Keratinocyte (primary cell): ENCODE measurements at regions not wholly inside any gene's neighbourhood (a gene's known extent, or its start where the extent isn't known, plus 50 kb on each side); places are given as distances from the start of the nearest gene placed in this dataset.

Source experiments
- CTCF ChIP-seq, 3 experiments: IDR thresholded peaks in 1 of 3; conservative IDR thresholded peaks in 1 of 3; optimal IDR thresholded peaks in 1 of 3; 2 replicates in 2 of 3; 3 replicates in 1 of 3; pipeline versions ENCODE3 to v1.5.1; 2011; ENCODE audit warnings: low read length in 3 of 3, mild to moderate bottlenecking in 3 of 3, moderate library complexity in 2 of 3, control low read depth in 1 of 3, inconsistent platforms in 1 of 3; ENCODE audit not compliant: insufficient read depth in 2 of 3; ENCODE audit errors: extremely low read depth in 1 of 3
- EZH2 ChIP-seq: IDR thresholded peaks from one replicate; pipeline ENCODE4 v1.6.1; 2012; ENCODE audit warnings: inconsistent platforms, mild to moderate bottlenecking, low read length, moderate library complexity

GRCh38 chr4:29051381-29051965 is 1668.7 kb upstream of the PCDH7 start:
- TF ChIP-seq CTCF (optimal IDR thresholded peaks at IDR 0.05 in 1 of 3, IDR thresholded peaks at IDR 0.05 in 1 of 3, conservative IDR thresholded peaks at IDR 0.05 in 1 of 3; ENCODE audit: extremely low read depth in 1 of 3, insufficient read depth in 2 of 3, low read length in 3 of 3) (no peak), EZH2 (no peak)
